ENCODE measurements at regions not wholly inside any gene's neighbourhood (a gene's known extent, or its start where the extent isn't known, plus 50 kb on each side); places are given as distances from the start of the nearest gene placed in this dataset.

- no peak for DNase-seq (ENCODE audit: low spot score)
These were observed 201.0 kb downstream of the GLI2 start for GRCh38 chr2:120936476-120937334.

- DNase-seq (ENCODE audit: low spot score), result no peak
These were observed 202.0 kb downstream of the GLI2 start for GRCh38 chr2:120937686-120938044.

GRCh38 chr2:120938045-120938771 is 202.5 kb downstream of the GLI2 start:
- no peak for DNase-seq (ENCODE audit: low spot score)

- DNase-seq (ENCODE audit: low spot score), result no peak
These were observed 204.1 kb downstream of the GLI2 start for GRCh38 chr2:120939595-120940318.

GRCh38 chr2:120940319-120940696 is 204.6 kb downstream of the GLI2 start:
- DNase-seq (ENCODE audit: low spot score), result no peak

GRCh38 chr2:120940726-120941256 is 205.1 kb downstream of the GLI2 start:
- no peak for DNase-seq (ENCODE audit: low spot score)

- DNase-seq (ENCODE audit: low spot score), result no peak
These were observed 206.0 kb downstream of the GLI2 start for GRCh38 chr2:120941571-120942120.

- DNase-seq (ENCODE audit: low spot score), result no peak
These were observed 207.0 kb downstream of the GLI2 start for GRCh38 chr2:120942658-120943057.

- no peak for DNase-seq (ENCODE audit: low spot score)
These were observed 207.9 kb downstream of the GLI2 start for GRCh38 chr2:120943403-120944034.

GRCh38 chr2:120944575-120944974 is 208.9 kb downstream of the GLI2 start:
- DNase-seq (ENCODE audit: low spot score), result no peak

GRCh38 chr2:120945091-120945490 is 209.4 kb downstream of the GLI2 start:
- DNase-seq (ENCODE audit: low spot score), result no peak

GRCh38 chr2:120945832-120946499 is 210.3 kb downstream of the GLI2 start:
- no peak for DNase-seq (ENCODE audit: low spot score)

GRCh38 chr2:120947327-120947726 is 211.7 kb downstream of the GLI2 start:
- no peak for DNase-seq (ENCODE audit: low spot score)

GRCh38 chr2:120947982-120948661 is 212.5 kb downstream of the GLI2 start:
- DNase-seq (ENCODE audit: low spot score), result no peak

GRCh38 chr2:120948662-120949011 is 213.0 kb downstream of the GLI2 start:
- DNase-seq (ENCODE audit: low spot score), result no peak

GRCh38 chr2:120949027-120949956 is 213.6 kb downstream of the GLI2 start:
- DNase-seq (ENCODE audit: low spot score), result peak; percentile 50

GRCh38 chr2:120949957-120950590 is 214.4 kb downstream of the GLI2 start:
- DNase-seq (ENCODE audit: low spot score), result no peak

- DNase-seq (ENCODE audit: low spot score), result no peak
These were observed 216.0 kb downstream of the GLI2 start for GRCh38 chr2:120951693-120952092.

GRCh38 chr2:120952318-120952717 is 216.7 kb downstream of the GLI2 start:
- no peak for DNase-seq (ENCODE audit: low spot score)
